Heart left ventricle (tissue), 13 donors: ENCODE measurements at regions not wholly inside any gene's neighbourhood (a gene's known extent, or its start where the extent isn't known, plus 50 kb on each side); places are given as distances from the start of the nearest gene placed in this dataset.

ENCODE experiments used
- CTCF ChIP-seq, 12 donors: fragments of 200-600 bp; sonication (generic) in 4 of 12; IDR thresholded peaks; one replicate each; pipeline versions ENCODE4 v1.5.0 to v1.8.0; 2018 to 2022; ENCODE audit warnings: antibody characterized with exemption in 12 of 12, mild to moderate bottlenecking in 5 of 12
- POLR2A ChIP-seq, 2 donors: fragments of 450-650 bp; IDR thresholded peaks; one replicate each; pipeline ENCODE4 v1.6.1; 2017; ENCODE audit warnings: antibody characterized with exemption in 2 of 2, mild to moderate bottlenecking in 2 of 2, moderate library complexity in 2 of 2
- donor health status: ischemic (EF 13 %, LVEDD 7.1; RV severe dilation, severe dysfunction).
- donor health status: DM: no; HTN: yes; CAD: no.
- donor health status: DM: no; HTN: no; CAD: no.
- donor health status: ischemic (EF 25% LVEDD 6.9; RV normal size, moderate dysfunction).
- donor health status: ischemic (EF 25% LVEDD 5.7; RV mildly dilated, moderate dysfunction).
- donor health status: ischemic (EF 35%, LVEDD 5.7; RV mildly dilated, moderate dysfunction).
- donor health status: nonischemic (EF 11% LVEDD 7.7; RV severe dilation, severe dysfunction).
- donor health status: DM: yes; HTN: yes; CAD: no.
- donor health status: PGD.
- donor health status: ischemic (EF 29% LVEDD 5.4; RV normal size, mild dysfunction).
- donor health status: nonischemic (EF 23%, LVEDD 6.1; RV moderate dilation, normal function).

GRCh38 chr2:220662431-220662830 is 909.7 kb downstream of the EPHA4 start:
- TF ChIP-seq CTCF (IDR thresholded peaks at IDR 0.05) (no peak), POLR2A (IDR thresholded peaks at IDR 0.05) (no peak)
